ENCODE measurements at regions not wholly inside any gene's neighbourhood (a gene's known extent, or its start where the extent isn't known, plus 50 kb on each side); places are given as distances from the start of the nearest gene placed in this dataset.
"Not testable (repeated sequence)": the region's sequence is repeated elsewhere in the genome, so short reads cannot be mapped to it uniquely, and the experiment has no call there.

- not testable (repeated sequence) for H3K36me3 Mint-ChIP-seq (ENCODE audit: low read depth)
- CTCF ChIA-PET, result interaction anchor here (1.1 kb wide), 1 partner anchor 14 kb away, joined by 3 read pairs; no protein-coding TSS in a partner anchor
Measured at GRCh38 chr4:67274671-67275070, 270.6 kb downstream of the CENPC start.

GRCh38 chr4:67273666-67274065, 271.6 kb downstream of the CENPC start:
- Mint-ChIP-seq H3K27ac (no peak overlapping the region), H3K9me3 (peaks cover 5% of the 10 kb centered on the region), H3K27me3 (ENCODE audit: low read depth) (peaks cover 5% of the 10 kb centered on the region), H3K4me3 (no peak overlapping the region), H3K4me1 (ENCODE audit: low read depth) (no peaks in the 10 kb centered on the region), H3K36me3 (ENCODE audit: low read depth) (no peaks in the 10 kb centered on the region)
- intact Hi-C loops (cut with micrococcal nuclease), result no loop called here
- no peak for DNase-seq
- CTCF ChIA-PET, result interaction anchor here (1.1 kb wide), 1 partner anchor 15 kb away, joined by 3 read pairs; no protein-coding TSS in a partner anchor

More at GRCh38 chr4:67274671-67275070, 270.6 kb downstream of the CENPC start:
- DNase-seq; H3K4me1 Mint-ChIP-seq (ENCODE audit: low read depth); H3K27ac Mint-ChIP-seq; H3K4me3 Mint-ChIP-seq; intact Hi-C loops (cut with micrococcal nuclease); H3K27me3 Mint-ChIP-seq (ENCODE audit: low read depth); H3K9me3 Mint-ChIP-seq: not testable (repeated sequence)

- Mint-ChIP-seq H3K4me3 (no peak overlapping the region), H3K36me3 (ENCODE audit: low read depth) (no peaks in the 10 kb centered on the region), H3K27me3 (ENCODE audit: low read depth) (peaks cover 3% of the 10 kb centered on the region), H3K27ac (no peak overlapping the region), H3K4me1 (ENCODE audit: low read depth) (no peaks in the 10 kb centered on the region), H3K9me3 (no peaks in the 10 kb centered on the region)
- CTCF ChIA-PET, result no interaction called here
- DNase-seq, result no peak
- intact Hi-C loops (cut with micrococcal nuclease), result no loop called here
Measured at GRCh38 chr4:67261971-67262370, 283.3 kb downstream of the CENPC start.

GRCh38 chr4:67256388-67257043, 288.8 kb downstream of the CENPC start:
- Mint-ChIP-seq H3K27ac (no peak overlapping the region), H3K36me3 (ENCODE audit: low read depth) (no peaks in the 10 kb centered on the region), H3K9me3 (peaks cover 3% of the 10 kb centered on the region), H3K4me3 (no peak overlapping the region), H3K27me3 (ENCODE audit: low read depth) (peaks cover 6% of the 10 kb centered on the region), H3K4me1 (ENCODE audit: low read depth) (no peaks in the 10 kb centered on the region)
- DNase-seq, result no peak
- CTCF ChIA-PET, result no interaction called here
- intact Hi-C loops (cut with micrococcal nuclease), result no loop called here

GRCh38 chr4:67250131-67250896, 295.0 kb downstream of the CENPC start:
- Mint-ChIP-seq H3K4me3 (no peak overlapping the region), H3K9me3 (peaks cover 3% of the 10 kb centered on the region), H3K36me3 (ENCODE audit: low read depth) (no peaks in the 10 kb centered on the region), H3K27ac (no peak overlapping the region), H3K27me3 (ENCODE audit: low read depth) (peaks cover 6% of the 10 kb centered on the region), H3K4me1 (ENCODE audit: low read depth) (no peaks in the 10 kb centered on the region)
- intact Hi-C loops (cut with micrococcal nuclease), result no loop called here
- CTCF ChIA-PET, result no interaction called here
- no peak for DNase-seq

- H3K4me3 Mint-ChIP-seq, result no peak overlapping the region
- no peaks in the 10 kb centered on the region for H3K27me3 Mint-ChIP-seq (ENCODE audit: low read depth)
- CTCF ChIA-PET, result no interaction called here
- H3K36me3 Mint-ChIP-seq (ENCODE audit: low read depth), result no peaks in the 10 kb centered on the region
- no peak for DNase-seq
- no peaks in the 10 kb centered on the region for H3K9me3 Mint-ChIP-seq
- no peak overlapping the region for H3K27ac Mint-ChIP-seq
- intact Hi-C loops (cut with micrococcal nuclease), result no loop called here
- H3K4me1 Mint-ChIP-seq (ENCODE audit: low read depth), result no peaks in the 10 kb centered on the region
Measured at GRCh38 chr4:67236788-67237187, 308.5 kb downstream of the CENPC start.

GRCh38 chr4:67236318-67236717, 309.0 kb downstream of the CENPC start:
- CTCF ChIA-PET, result no interaction called here
- Mint-ChIP-seq H3K9me3 (no peaks in the 10 kb centered on the region), H3K4me1 (ENCODE audit: low read depth) (no peaks in the 10 kb centered on the region), H3K27ac (no peak overlapping the region), H3K36me3 (ENCODE audit: low read depth) (no peaks in the 10 kb centered on the region), H3K4me3 (no peak overlapping the region), H3K27me3 (ENCODE audit: low read depth) (no peaks in the 10 kb centered on the region)
- no peak for DNase-seq
- intact Hi-C loops (cut with micrococcal nuclease), result no loop called here

- no peaks in the 10 kb centered on the region for H3K9me3 Mint-ChIP-seq
- no peak for DNase-seq
- CTCF ChIA-PET, result no interaction called here
- no peaks in the 10 kb centered on the region for H3K4me1 Mint-ChIP-seq (ENCODE audit: low read depth)
- no peaks in the 10 kb centered on the region for H3K36me3 Mint-ChIP-seq (ENCODE audit: low read depth)
- H3K27ac Mint-ChIP-seq, result no peak overlapping the region
- intact Hi-C loops (cut with micrococcal nuclease), result no loop called here
- no peak overlapping the region for H3K4me3 Mint-ChIP-seq
- H3K27me3 Mint-ChIP-seq (ENCODE audit: low read depth), result no peaks in the 10 kb centered on the region
Measured at GRCh38 chr4:67234296-67234695, 311.0 kb downstream of the CENPC start.

- intact Hi-C loops (cut with micrococcal nuclease), result no loop called here
- Mint-ChIP-seq H3K27ac (no peak overlapping the region), H3K4me3 (no peak overlapping the region), H3K27me3 (ENCODE audit: low read depth) (no peaks in the 10 kb centered on the region), H3K4me1 (ENCODE audit: low read depth) (no peaks in the 10 kb centered on the region), H3K9me3 (no peaks in the 10 kb centered on the region), H3K36me3 (ENCODE audit: low read depth) (no peaks in the 10 kb centered on the region)
- CTCF ChIA-PET, result interaction anchor here (0.9 kb wide), 1 partner anchor 15 kb away, joined by 3 read pairs; no protein-coding TSS in a partner anchor
- no peak for DNase-seq
Measured at GRCh38 chr4:67229148-67229547, 316.2 kb downstream of the CENPC start.

- Mint-ChIP-seq H3K27ac (no peak overlapping the region), H3K4me3 (no peak overlapping the region), H3K27me3 (ENCODE audit: low read depth) (no peaks in the 10 kb centered on the region), H3K36me3 (ENCODE audit: low read depth) (no peaks in the 10 kb centered on the region), H3K4me1 (ENCODE audit: low read depth) (no peaks in the 10 kb centered on the region), H3K9me3 (no peaks in the 10 kb centered on the region)
- DNase-seq, result no peak
- intact Hi-C loops (cut with micrococcal nuclease), result no loop called here
- CTCF ChIA-PET, result interaction anchor here (0.6 kb wide), 1 partner anchor 954 kb away, joined by 5 read pairs; no protein-coding TSS in a partner anchor
Measured at GRCh38 chr4:67220861-67221260, 324.4 kb downstream of the CENPC start.

- no peak for DNase-seq
- H3K4me1 Mint-ChIP-seq (ENCODE audit: low read depth), result no peaks in the 10 kb centered on the region
- CTCF ChIA-PET, result no interaction called here
- H3K27ac Mint-ChIP-seq, result no peak overlapping the region
- no peak overlapping the region for H3K4me3 Mint-ChIP-seq
- H3K27me3 Mint-ChIP-seq (ENCODE audit: low read depth), result no peaks in the 10 kb centered on the region
- H3K36me3 Mint-ChIP-seq (ENCODE audit: low read depth), result no peaks in the 10 kb centered on the region
- intact Hi-C loops (cut with micrococcal nuclease), result no loop called here
- H3K9me3 Mint-ChIP-seq, result no peaks in the 10 kb centered on the region
Measured at GRCh38 chr4:67218883-67219282, 326.4 kb downstream of the CENPC start.

GRCh38 chr4:67207941-67208441, 337.3 kb downstream of the CENPC start:
- intact Hi-C loops (cut with micrococcal nuclease), result no loop called here
- no peaks in the 10 kb centered on the region for H3K36me3 Mint-ChIP-seq (ENCODE audit: low read depth)
- H3K4me3 Mint-ChIP-seq, result no peak overlapping the region
- DNase-seq, result no peak
- H3K4me1 Mint-ChIP-seq (ENCODE audit: low read depth), result no peaks in the 10 kb centered on the region
- H3K27me3 Mint-ChIP-seq (ENCODE audit: low read depth), result peaks cover 4% of the 10 kb centered on the region
- H3K9me3 Mint-ChIP-seq, result no peaks in the 10 kb centered on the region
- CTCF ChIA-PET, result no interaction called here
- H3K27ac Mint-ChIP-seq, result no peak overlapping the region

- no peak for DNase-seq
- H3K4me3 Mint-ChIP-seq, result no peak overlapping the region
- H3K36me3 Mint-ChIP-seq (ENCODE audit: low read depth), result no peaks in the 10 kb centered on the region
- H3K4me1 Mint-ChIP-seq (ENCODE audit: low read depth), result no peaks in the 10 kb centered on the region
- intact Hi-C loops (cut with micrococcal nuclease), result no loop called here
- CTCF ChIA-PET, result no interaction called here
- no peaks in the 10 kb centered on the region for H3K9me3 Mint-ChIP-seq
- no peak overlapping the region for H3K27ac Mint-ChIP-seq
- H3K27me3 Mint-ChIP-seq (ENCODE audit: low read depth), result peaks cover 6% of the 10 kb centered on the region
Measured at GRCh38 chr4:67204441-67204840, 340.9 kb downstream of the CENPC start.
